Right atrium auricular region (tissue), 2 donors: ENCODE measurements at regions not wholly inside any gene's neighbourhood (a gene's known extent, or its start where the extent isn't known, plus 50 kb on each side); places are given as distances from the start of the nearest gene placed in this dataset.
"Not testable (repeated sequence)": the region's sequence is repeated elsewhere in the genome, so short reads cannot be mapped to it uniquely, and the experiment has no call there.

ENCODE experiments used
- DNase-seq: peaks from one replicate; pipeline ENCODE4 v3.0.0-alpha.2; 2019; ENCODE audit warnings: low spot score
- H3K27ac ChIP-seq, 2 donors: fragments of 200-600 bp; sonication (generic); 1 replicate in 1 of 2; 2 replicates in 1 of 2; pipeline ENCODE4 v1.5.1; 2016 to 2019
- H3K27me3 ChIP-seq, 2 donors: fragments of 200-600 bp; sonication (generic); one replicate each; pipeline versions ENCODE4 v1.5.1 to v1.6.0; 2017 to 2019
- H3K36me3 ChIP-seq: fragments of 200-600 bp; sonication (generic); one replicate; pipeline ENCODE4 v1.5.1; 2016
- H3K4me1 ChIP-seq, 2 donors: fragments of 200-600 bp; sonication (generic); one replicate each; pipeline versions ENCODE4 v1.5.1 to v1.6.0; 2017 to 2019
- H3K4me3 ChIP-seq, 2 donors: fragments of 200-600 bp; sonication (generic); 1 replicate in 1 of 2; 2 replicates in 1 of 2; pipeline ENCODE4 v1.5.1; 2017 to 2019; ENCODE audit warnings: mild to moderate bottlenecking in 1 of 2, moderate library complexity in 1 of 2
- H3K9me3 ChIP-seq, 2 donors: fragments of 200-600 bp; sonication (generic); one replicate each; pipeline ENCODE4 v1.5.1; 2019
- TF ChIP-seq, protein P1 (sequence below), 2 donors: fragments of 200-600 bp; sonication (generic); IDR thresholded peaks; one replicate each; pipeline ENCODE4 v1.5.1; 2019; ENCODE audit warnings: antibody characterized with exemption in 2 of 2

DNA sequence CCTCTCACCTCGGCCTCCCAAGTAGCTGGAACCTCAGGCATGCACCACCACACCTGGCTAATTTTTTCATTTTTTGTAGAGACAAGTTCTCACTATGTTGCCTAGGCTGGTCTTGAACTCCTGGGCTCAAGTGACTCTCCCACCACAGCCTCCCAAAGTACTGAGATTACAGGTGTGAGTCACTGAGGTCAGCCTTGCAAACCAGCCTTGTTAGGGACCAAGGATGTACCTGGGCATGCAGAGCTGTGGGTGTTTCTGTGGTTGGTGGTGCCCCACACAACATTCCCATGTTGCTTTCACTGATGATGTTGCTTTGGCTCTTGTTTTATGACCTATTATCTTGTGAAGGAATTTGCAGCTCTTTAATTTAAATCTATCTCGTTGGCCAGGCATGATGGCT is 54.8 kb downstream of the OTUD1 start:
- TF ChIP-seq, protein P1, sequence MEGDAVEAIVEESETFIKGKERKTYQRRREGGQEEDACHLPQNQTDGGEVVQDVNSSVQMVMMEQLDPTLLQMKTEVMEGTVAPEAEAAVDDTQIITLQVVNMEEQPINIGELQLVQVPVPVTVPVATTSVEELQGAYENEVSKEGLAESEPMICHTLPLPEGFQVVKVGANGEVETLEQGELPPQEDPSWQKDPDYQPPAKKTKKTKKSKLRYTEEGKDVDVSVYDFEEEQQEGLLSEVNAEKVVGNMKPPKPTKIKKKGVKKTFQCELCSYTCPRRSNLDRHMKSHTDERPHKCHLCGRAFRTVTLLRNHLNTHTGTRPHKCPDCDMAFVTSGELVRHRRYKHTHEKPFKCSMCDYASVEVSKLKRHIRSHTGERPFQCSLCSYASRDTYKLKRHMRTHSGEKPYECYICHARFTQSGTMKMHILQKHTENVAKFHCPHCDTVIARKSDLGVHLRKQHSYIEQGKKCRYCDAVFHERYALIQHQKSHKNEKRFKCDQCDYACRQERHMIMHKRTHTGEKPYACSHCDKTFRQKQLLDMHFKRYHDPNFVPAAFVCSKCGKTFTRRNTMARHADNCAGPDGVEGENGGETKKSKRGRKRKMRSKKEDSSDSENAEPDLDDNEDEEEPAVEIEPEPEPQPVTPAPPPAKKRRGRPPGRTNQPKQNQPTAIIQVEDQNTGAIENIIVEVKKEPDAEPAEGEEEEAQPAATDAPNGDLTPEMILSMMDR (IDR thresholded peaks at IDR 0.05) = no peak
- H3K36me3 ChIP-seq = no peaks in the 10 kb centered on the region
- no peaks in the 10 kb centered on the region for H3K27me3 ChIP-seq
- no peaks in the 10 kb centered on the region for H3K9me3 ChIP-seq
- H3K4me1 ChIP-seq = no peaks in the 10 kb centered on the region
- no peak overlapping the region for H3K4me3 ChIP-seq
- DNase-seq = no peak
- H3K27ac ChIP-seq = no peak overlapping the region

DNA sequence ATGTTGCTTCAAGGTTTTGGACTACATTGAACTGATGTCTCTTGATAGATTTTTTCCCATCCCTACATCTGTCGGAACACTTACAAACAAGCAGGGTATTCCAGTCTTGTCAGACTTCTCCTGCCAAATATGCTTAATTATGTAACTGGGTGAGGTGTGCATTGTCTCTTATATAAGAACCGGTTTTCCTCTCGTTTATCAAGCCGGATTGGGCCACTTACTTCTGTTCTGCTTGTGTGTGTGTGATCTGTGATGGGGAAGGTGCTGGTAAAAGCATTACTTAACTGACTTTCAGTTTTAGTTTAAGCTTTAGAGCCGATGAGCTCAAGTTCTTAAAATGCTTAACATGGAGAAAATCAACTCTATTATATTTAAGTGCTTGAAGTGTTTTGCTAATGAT is 57.9 kb downstream of the OTUD1 start:
- H3K4me3 ChIP-seq = no peak overlapping the region
- no peaks in the 10 kb centered on the region for H3K36me3 ChIP-seq
- H3K27ac ChIP-seq = no peak overlapping the region
- DNase-seq = no peak
- H3K9me3 ChIP-seq = no peaks in the 10 kb centered on the region
- H3K4me1 ChIP-seq = no peaks in the 10 kb centered on the region
- TF ChIP-seq, protein P1 (IDR thresholded peaks at IDR 0.05) = no peak
- no peaks in the 10 kb centered on the region for H3K27me3 ChIP-seq

DNA sequence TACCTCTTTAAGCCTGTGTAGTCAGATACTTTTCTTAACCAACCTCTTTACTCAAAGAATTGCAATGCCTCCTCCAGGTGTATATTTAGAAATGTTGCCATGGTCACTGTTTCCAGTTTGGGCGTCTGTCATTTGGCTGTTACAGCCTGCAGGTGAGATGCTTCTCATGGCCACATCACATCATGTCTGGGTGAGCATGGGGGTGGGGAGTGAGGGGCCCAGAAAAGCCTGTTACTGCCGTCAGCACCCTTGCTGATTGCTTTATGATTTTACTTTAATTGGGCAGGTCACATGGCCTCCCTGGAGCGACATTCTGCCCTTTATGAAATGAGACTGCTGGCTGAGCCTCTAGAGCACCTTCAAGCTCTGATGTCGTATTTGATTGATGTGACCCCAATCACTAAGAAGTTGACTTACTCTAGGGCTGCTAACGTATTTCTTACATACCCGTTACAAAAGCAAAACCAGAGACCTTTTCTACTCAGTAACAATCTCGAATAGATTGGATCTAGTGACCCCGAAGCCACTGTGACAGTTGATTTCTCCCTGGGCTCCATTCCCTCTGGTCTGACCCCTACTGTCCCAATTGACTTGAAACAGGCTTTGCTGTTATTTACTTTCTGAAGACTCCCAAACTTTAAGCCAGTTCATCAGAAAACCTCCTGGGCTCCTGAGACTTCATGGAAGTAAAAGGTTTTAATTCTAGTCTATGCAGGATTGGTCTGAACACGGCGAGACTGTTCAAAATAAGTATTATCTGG is 60.7 kb downstream of the OTUD1 start:
- H3K36me3 ChIP-seq = no peaks in the 10 kb centered on the region
- DNase-seq = no peak
- no peaks in the 10 kb centered on the region for H3K27me3 ChIP-seq
- TF ChIP-seq, protein P1 (IDR thresholded peaks at IDR 0.05) = no peak
- no peak overlapping the region for H3K4me3 ChIP-seq
- no peak overlapping the region for H3K27ac ChIP-seq
- no peaks in the 10 kb centered on the region for H3K9me3 ChIP-seq
- no peaks in the 10 kb centered on the region for H3K4me1 ChIP-seq

GRCh38 chr10:23505797-23506465 is 67.1 kb downstream of the OTUD1 start:
- no peak overlapping the region for H3K4me3 ChIP-seq

GRCh38 chr10:23512355-23513058 is 73.6 kb downstream of the OTUD1 start:
- H3K27me3 ChIP-seq = no peaks in the 10 kb centered on the region
- DNase-seq = no peak
- no peak overlapping the region for H3K27ac ChIP-seq
- H3K36me3 ChIP-seq = no peaks in the 10 kb centered on the region
- no peaks in the 10 kb centered on the region for H3K9me3 ChIP-seq
- no peak overlapping the region for H3K4me3 ChIP-seq
- TF ChIP-seq, protein P1 (IDR thresholded peaks at IDR 0.05) = no peak
- H3K4me1 ChIP-seq = no peaks in the 10 kb centered on the region

More at GRCh38 chr10:23505797-23506465, 67.1 kb downstream of the OTUD1 start:
- Histone ChIP-seq H3K36me3 (no peaks in the 10 kb centered on the region), H3K9me3 (no peaks in the 10 kb centered on the region), H3K27me3 (no peaks in the 10 kb centered on the region), H3K27ac (no peak overlapping the region), H3K4me1 (no peaks in the 10 kb centered on the region)
- TF ChIP-seq, protein P1 (IDR thresholded peaks at IDR 0.05) = no peak
- no peak for DNase-seq

- H3K4me3 ChIP-seq, H3K4me1 ChIP-seq, H3K9me3 ChIP-seq, H3K27ac ChIP-seq, DNase-seq, H3K27me3 ChIP-seq, H3K36me3 ChIP-seq: not testable (repeated sequence)
Observed at GRCh38 chr10:23513621-23514020, 74.7 kb downstream of the OTUD1 start.
